ENCODE measurements at regions not wholly inside any gene's neighbourhood (a gene's known extent, or its start where the extent isn't known, plus 50 kb on each side); places are given as distances from the start of the nearest gene placed in this dataset.

DNA sequence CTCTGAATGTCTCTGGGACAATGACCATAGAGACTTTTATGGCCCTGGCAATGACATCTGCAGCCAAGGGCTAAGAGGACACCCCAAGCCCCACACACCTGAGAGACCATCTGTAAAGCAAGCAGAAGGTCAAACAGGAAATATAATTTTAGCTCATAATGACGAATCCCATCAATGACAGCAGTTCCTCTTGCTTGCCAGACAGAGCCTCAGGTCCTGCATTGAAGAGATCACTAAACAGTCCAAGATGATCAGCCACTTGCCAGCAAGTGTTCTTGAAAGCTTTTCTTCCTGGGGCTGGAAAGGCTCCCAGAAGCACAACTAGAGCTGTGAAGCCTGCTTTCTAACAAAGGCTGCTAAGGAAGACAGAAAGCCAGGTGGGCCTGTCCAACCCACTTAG, 993.7 kb upstream of the AUTS2 start:
- no peak for FAIRE-seq
- Histone ChIP-seq H3K27me3 (replicated peaks in 1 of 4; ENCODE audit: control insufficient read depth in 3 of 4, extremely low read depth in 1 of 4, insufficient read depth in 3 of 4, low read length in 3 of 4) (no peaks in the 10 kb centered on the region), H2BK5ac (ENCODE audit: low read depth, low read length) (no peak overlapping the region), H2BK120ac (replicated peaks; ENCODE audit: low read depth, low read length) (no peak overlapping the region), H3K4me3 (ENCODE audit: extremely low read depth in 1 of 4, insufficient read depth in 2 of 4, low read depth in 3 of 4, low read length in 4 of 4) (no peak overlapping the region), H4K91ac (replicated peaks; ENCODE audit: insufficient read length, low read length) (no peak overlapping the region), H3K14ac (ENCODE audit: insufficient read length) (no peak overlapping the region), H3K4me2 (ENCODE audit: insufficient read depth in 1 of 2, low read depth in 2 of 2, low read length in 2 of 2) (no peak overlapping the region), H3K23ac (ENCODE audit: insufficient read length) (no peak overlapping the region), H2BK15ac (ENCODE audit: low read length) (no peak overlapping the region), H4K5ac (ENCODE audit: insufficient read length, low read depth, low read length) (no peak overlapping the region), H2AFZ (ENCODE audit: low read length) (no peak overlapping the region), H3K79me2 (ENCODE audit: control insufficient read depth in 1 of 2, insufficient read depth in 2 of 2, low read length in 2 of 2) (no peaks in the 10 kb centered on the region), H3K9me3 (ENCODE audit: insufficient read depth in 2 of 2, low read depth in 1 of 2, low read length in 1 of 2) (peaks cover 4 to 12% of the 10 kb centered on the region in 2 experiments; a peak in 3 of 4 replicates), H3K56ac (replicated peaks; ENCODE audit: insufficient read length, low read depth, low read length) (no peak overlapping the region), H3K23me2 (ENCODE audit: low read depth, low read length) (no peaks in the 10 kb centered on the region), H3K27ac (ENCODE audit: low read depth, low read length) (no peak overlapping the region), H4K8ac (ENCODE audit: extremely low read depth, insufficient read depth, low read length) (no peak overlapping the region), H2BK12ac (ENCODE audit: low read depth, low read length) (no peak overlapping the region), H3K36me3 (ENCODE audit: control insufficient read depth in 2 of 4, insufficient read depth in 4 of 4, low read length in 3 of 4) (no peaks in the 10 kb centered on the region; a peak in 2 of 8 replicates), H2BK20ac (ENCODE audit: low read length) (no peak overlapping the region), H3K79me1 (ENCODE audit: low read depth, low read length) (no peaks in the 10 kb centered on the region), H3K4me1 (replicated peaks in 1 of 4; ENCODE audit: control insufficient read depth in 3 of 4, insufficient read depth in 4 of 4, low read length in 3 of 4) (no peaks in the 10 kb centered on the region), H4K20me1 (replicated peaks in 1 of 2; ENCODE audit: control insufficient read depth in 1 of 2, insufficient read depth in 2 of 2, low read length in 2 of 2) (no peaks in the 10 kb centered on the region), H2AK5ac (ENCODE audit: low read depth, low read length) (no peak overlapping the region), H3K18ac (ENCODE audit: extremely low read depth, low read length) (no peak overlapping the region), H3K9ac (replicated peaks in 1 of 4; ENCODE audit: extremely low read depth in 1 of 4, low read depth in 3 of 4, low read length in 3 of 4) (no peak overlapping the region), H3K4ac (replicated peaks; ENCODE audit: insufficient read length, low read depth, low read length) (no peak overlapping the region)
- CTCF ChIA-PET (ENCODE audit: partially characterized antibody), result interaction anchor here (1.0 to 2.2 kb wide), 2 partner anchors 21 to 22 kb away, joined by 3 to 10 read pairs; no protein-coding TSS in a partner anchor
- WGBS, 2 experiments (ENCODE audit: extremely low coverage in 1 of 2, insufficient coverage in 1 of 2, insufficient read length in 1 of 2, insufficient replicate concordance in 2 of 2, low coverage in 1 of 2, low lambda C conversion rate in 2 of 2, missing lambda C conversion rate in 1 of 2), result 86% methylated on average over 1 of the region's 1 CpG; no CpG with 5 or more reads in 1 of the 2 experiments
- no peak for DNase-seq (ENCODE audit: low read depth in 1 of 2, low spot score in 2 of 2)
- TF ChIP-seq, protein P1, sequence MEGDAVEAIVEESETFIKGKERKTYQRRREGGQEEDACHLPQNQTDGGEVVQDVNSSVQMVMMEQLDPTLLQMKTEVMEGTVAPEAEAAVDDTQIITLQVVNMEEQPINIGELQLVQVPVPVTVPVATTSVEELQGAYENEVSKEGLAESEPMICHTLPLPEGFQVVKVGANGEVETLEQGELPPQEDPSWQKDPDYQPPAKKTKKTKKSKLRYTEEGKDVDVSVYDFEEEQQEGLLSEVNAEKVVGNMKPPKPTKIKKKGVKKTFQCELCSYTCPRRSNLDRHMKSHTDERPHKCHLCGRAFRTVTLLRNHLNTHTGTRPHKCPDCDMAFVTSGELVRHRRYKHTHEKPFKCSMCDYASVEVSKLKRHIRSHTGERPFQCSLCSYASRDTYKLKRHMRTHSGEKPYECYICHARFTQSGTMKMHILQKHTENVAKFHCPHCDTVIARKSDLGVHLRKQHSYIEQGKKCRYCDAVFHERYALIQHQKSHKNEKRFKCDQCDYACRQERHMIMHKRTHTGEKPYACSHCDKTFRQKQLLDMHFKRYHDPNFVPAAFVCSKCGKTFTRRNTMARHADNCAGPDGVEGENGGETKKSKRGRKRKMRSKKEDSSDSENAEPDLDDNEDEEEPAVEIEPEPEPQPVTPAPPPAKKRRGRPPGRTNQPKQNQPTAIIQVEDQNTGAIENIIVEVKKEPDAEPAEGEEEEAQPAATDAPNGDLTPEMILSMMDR (IDR thresholded peaks at IDR 0.05; ENCODE audit: control extremely low read depth in 1 of 3, insufficient read depth in 1 of 3, low read depth in 1 of 3, low read length in 3 of 3), result no peak
- TF ChIP-seq SIN3A (conservative IDR thresholded peaks at IDR 0.05 in 1 of 2, IDR thresholded peaks at IDR 0.05 in 1 of 2; ENCODE audit: low read depth in 1 of 2, low read length in 2 of 2), result no peak
- POLR2A ChIA-PET (ENCODE audit: partially characterized antibody), result no interaction called here

Data from H1 (cell line).